K562 (cell line): ENCODE measurements at regions not wholly inside any gene's neighbourhood (a gene's known extent, or its start where the extent isn't known, plus 50 kb on each side); places are given as distances from the start of the nearest gene placed in this dataset.

Source experiments
- ATAC-seq: fragments of 200-7000 bp; cut with Tn5 transposase; 3 replicates; pipeline ENCODE4 v1.9.1; 2020; ENCODE audit warnings: moderate library complexity
- BruUV-seq: library from RNA; stranded (reverse); fragments of 400-500 nt; replicated peaks from 2 replicates; lab custom pipeline; 2021; lab: Mats Ljungman, UMichigan
- CTCF ChIA-PET: fragments of 300-600 bp; formaldehyde crosslinking; extraction: SDS; loops from one replicate; lab custom pipeline; 2021; ENCODE audit warnings: low intra/inter-chr PET ratio; lab: Yijun Ruan, JAX
- POLR2A ChIA-PET: fragments of 300-600, 350-650 bp; sonication (Branson Sonifier 250); formaldehyde crosslinking; extraction: SDS; loops from one replicate; lab custom pipeline; 2021; ENCODE audit warnings: antibody characterized with exemption, inconsistent platforms; lab: Yijun Ruan, JAX
- DNase-seq, 4 experiments: peaks; one replicate each; pipeline versions ENCODE4 v3.0.0 to v3.0.0-alpha.2; 2011 to 2018; ENCODE audit warnings: low spot score in 3 of 4, mixed read lengths in 3 of 4; ENCODE audit errors: extremely low read depth in 1 of 4
- FAIRE-seq: peaks from 2 replicates; lab custom pipeline; 2011; peaks lifted over from hg19 to GRCh38; lab: Jason Lieb, UNC
- H2AFZ ChIP-seq: 2 replicates; pipeline ENCODE4 v1.6.0; 2011; ENCODE audit warnings: low read depth, low read length, control low read depth, inconsistent platforms
- H3K27ac ChIP-seq: fragments of 200-600 bp; 3 replicates; pipeline ENCODE4 v1.8.0; 2011; ENCODE audit warnings: low read depth, mild to moderate bottlenecking, control low read depth, inconsistent platforms, low read length, moderate library complexity, mixed read lengths; ENCODE audit errors: extremely low read depth
- H3K27me3 ChIP-seq, 2 experiments: fragments of 300-600 bp in 1 of 2; 2 replicates in 1 of 2; 3 replicates in 1 of 2; pipeline versions ENCODE4 v1.6.0 to v1.8.0; 2011; ENCODE audit warnings: inconsistent platforms in 2 of 2, low read length in 2 of 2, mild to moderate bottlenecking in 1 of 2, mixed read lengths in 1 of 2, moderate library complexity in 1 of 2; ENCODE audit not compliant: control insufficient read depth in 2 of 2, insufficient read depth in 2 of 2
- H3K36me3 ChIP-seq: fragments of 300-600 bp; 3 replicates; pipeline ENCODE4 v1.8.0; 2011; ENCODE audit warnings: mild to moderate bottlenecking, low read length, inconsistent platforms; ENCODE audit not compliant: control insufficient read depth, insufficient read depth
- H3K4me1 ChIP-seq, 2 experiments: fragments of 200-600 bp in 1 of 2; replicated peaks in 1 of 2; 2 replicates in 1 of 2; 3 replicates in 1 of 2; pipeline versions ENCODE4 v1.5.1 to v1.8.0; 2011; ENCODE audit warnings: inconsistent platforms in 2 of 2, low read length in 2 of 2, mild to moderate bottlenecking in 1 of 2, mixed read lengths in 1 of 2, moderate library complexity in 1 of 2; ENCODE audit not compliant: control insufficient read depth in 2 of 2, insufficient read depth in 2 of 2
- H3K4me2 ChIP-seq: 2 replicates; pipeline ENCODE4 v1.6.1; 2011; ENCODE audit warnings: low read length, control low read depth, inconsistent platforms, mixed read lengths; ENCODE audit not compliant: insufficient read depth
- H3K4me3 ChIP-seq: fragments of 200-600 bp; sonication (generic), shearing (Covaris generic); 2 replicates; pipeline ENCODE4 v1.5.1; 2016; ENCODE audit warnings: control low read depth, inconsistent platforms
- H3K79me2 ChIP-seq: fragments of 200-600 bp; 3 replicates; pipeline ENCODE4 v1.8.0; 2011; ENCODE audit warnings: low read length, inconsistent platforms; ENCODE audit not compliant: control insufficient read depth, insufficient read depth
- H3K9ac ChIP-seq, 2 experiments: 2 replicates each; pipeline versions ENCODE4 v1.6.0 to v1.6.1; 2011; ENCODE audit warnings: low read depth in 2 of 2, low read length in 2 of 2, control low read depth in 1 of 2, inconsistent platforms in 1 of 2, mild to moderate bottlenecking in 1 of 2, mixed read lengths in 1 of 2; ENCODE audit not compliant: insufficient read depth in 1 of 2
- H3K9me1 ChIP-seq: one replicate; pipeline ENCODE4 v1.6.0; 2011; ENCODE audit warnings: inconsistent platforms, mild to moderate bottlenecking, low read length, moderate library complexity; ENCODE audit not compliant: control insufficient read depth, insufficient read depth
- H3K9me3 ChIP-seq: replicated peaks from 2 replicates; pipeline ENCODE4 v1.5.1; 2011; ENCODE audit warnings: low read depth, low read length, inconsistent platforms; ENCODE audit not compliant: control insufficient read depth, insufficient read depth
- H4K20me1 ChIP-seq: replicated peaks from 2 replicates; pipeline ENCODE4 v1.6.1; 2011; ENCODE audit warnings: low read length, inconsistent platforms, mixed read lengths; ENCODE audit not compliant: control insufficient read depth, insufficient read depth
- CREB1 ChIP-seq, 2 experiments: sonication (generic) in 1 of 2; formaldehyde crosslinking in 1 of 2; IDR thresholded peaks; 2 replicates each; pipeline versions ENCODE4 v1.6.1 to v1.8.0; 2012 to 2022; ENCODE audit warnings: inconsistent platforms in 1 of 2, mild to moderate bottlenecking in 1 of 2, missing genetic modification reagents in 1 of 2, moderate library complexity in 1 of 2
- HNRNPL ChIP-seq: fragments of 200-400 bp; formaldehyde crosslinking; IDR thresholded peaks from 2 replicates; pipeline ENCODE4 v1.6.1; 2017; ENCODE audit warnings: low read depth, mild to moderate bottlenecking, low read length
- IRF1 ChIP-seq: sonication (generic); formaldehyde crosslinking; IDR thresholded peaks from 2 replicates; pipeline ENCODE4 v1.8.0; 2022; ENCODE audit warnings: missing genetic modification reagents, mild to moderate bottlenecking, borderline replicate concordance
- NBN ChIP-seq: fragments of 450-650 bp; IDR thresholded peaks from 2 replicates; pipeline ENCODE4 v1.6.1; 2016; ENCODE audit warnings: low read depth, mild to moderate bottlenecking
- NONO ChIP-seq, 2 experiments: fragments of 200-400 bp in 1 of 2; fragments of 450-650 bp in 1 of 2; formaldehyde crosslinking in 1 of 2; IDR thresholded peaks; 2 replicates each; pipeline ENCODE4 v1.6.1; 2017; ENCODE audit warnings: low read depth in 2 of 2, mild to moderate bottlenecking in 2 of 2, moderate library complexity in 2 of 2, low read length in 1 of 2
- TCF3 ChIP-seq: sonication (generic); formaldehyde crosslinking; IDR thresholded peaks from 2 replicates; pipeline ENCODE4 v1.4.0; 2020; ENCODE audit warnings: mild to moderate bottlenecking, missing genetic modification reagents
- ZHX1 ChIP-seq: fragments of 150-350 bp; conservative IDR thresholded peaks from 2 replicates; pipeline ENCODE4 v1.6.1; 2014; ENCODE audit warnings: low read length
- ZSCAN32 ChIP-seq: fragments of 450-650 bp; formaldehyde crosslinking; IDR thresholded peaks from 2 replicates; pipeline ENCODE4 v1.4.0; 2020; ENCODE audit warnings: mild to moderate bottlenecking, moderate library complexity
- ZZZ3 ChIP-seq: fragments of 450-650 bp; IDR thresholded peaks from 2 replicates; pipeline ENCODE4 v1.6.1; 2016; ENCODE audit warnings: antibody characterized with exemption, mild to moderate bottlenecking, moderate library complexity
- WGBS: fragments of 100-300 bp; shearing (Covaris generic); methylation state at CpG from one replicate; pipeline ENCODE4 v1.1.6; 2016; ENCODE audit warnings: low coverage, mixed read lengths; ENCODE audit not compliant: insufficient coverage; ENCODE audit errors: missing lambda C conversion rate; 5-methylcytosine and 5-hydroxymethylcytosine counted together
- in situ Hi-C: fragments of 300-500 bp; cut with MboI; formaldehyde crosslinking; loops from 4 replicates; pipeline ENCODE4 v1.15.0; 2018; ENCODE audit warnings: inconsistent platforms, mixed read lengths
- intact Hi-C: fragments of 100-400 bp; cut with micrococcal nuclease; formaldehyde crosslinking; loops from 2 replicates; pipeline ENCODE4 v1.14.2; 2022

- H3K4me3 ChIP-seq, result no peak overlapping the region
- POLR2A ChIA-PET, result interaction anchor here (0.6 kb wide), 1 partner anchor 67 kb away, joined by 3 read pairs; no protein-coding TSS in a partner anchor
- H2AFZ ChIP-seq, result no peak overlapping the region
- DNase-seq (no peak), ATAC-seq (no peak), FAIRE-seq (no peak)
- CTCF ChIA-PET, result no interaction called here
- no peaks in the 10 kb centered on the region for H4K20me1 ChIP-seq
- H3K27ac ChIP-seq, result no peak overlapping the region
- BruUV-seq, result no TSS peak
- H3K9ac ChIP-seq, result no peak overlapping the region
- TF ChIP-seq NONO (IDR thresholded peaks at IDR 0.05; ENCODE audit: low read depth in 2 of 2, low read length in 1 of 2) (no peak), ZHX1 (no peak), IRF1 (CRISPR knock-in tag) (no peak), TCF3 (CRISPR knock-in tag) (no peak), HNRNPL (no peak), CREB1 (IDR thresholded peaks at IDR 0.05) (no peak), CREB1 (CRISPR knock-in tag; IDR thresholded peaks at IDR 0.05) (no peak), ZZZ3 (no peak), NBN (no peak), ZSCAN32 (no peak)
- peaks cover 0 to 5% of the 10 kb centered on the region in 2 experiments; a peak in 3 of 5 replicates for H3K27me3 ChIP-seq
- no peak overlapping the region for H3K4me2 ChIP-seq
- H3K9me1 ChIP-seq, result no peaks in the 10 kb centered on the region
- H3K9me3 ChIP-seq, result no peaks in the 10 kb centered on the region
- in situ Hi-C loops, result no loop called here
- H3K79me2 ChIP-seq, result no peaks in the 10 kb centered on the region
- no peaks in the 10 kb centered on the region for H3K4me1 ChIP-seq
- intact Hi-C loops, result no loop called here
- WGBS, result 4% methylated on average over 2 of the region's 2 CpGs
- H3K36me3 ChIP-seq, result no peaks in the 10 kb centered on the region
Measured at GRCh38 chr3:15959434-15959811, 161.6 kb upstream of the ANKRD28 start.
